Right lobe of liver (tissue), 6 donors: ENCODE measurements at regions not wholly inside any gene's neighbourhood (a gene's known extent, or its start where the extent isn't known, plus 50 kb on each side); places are given as distances from the start of the nearest gene placed in this dataset.

Experiments used
- ATAC-seq, 4 donors: fragments of 200-7000 bp; cut with Tn5 transposase; one replicate each; pipeline ENCODE4 v1.9.1; 2020; ENCODE audit warnings: mild to moderate bottlenecking in 4 of 4, moderate library complexity in 4 of 4
- DNase-seq, 3 donors: peaks; one replicate each; pipeline ENCODE4 v3.0.0-alpha.2; 2020
- H3K27ac ChIP-seq, 3 donors: fragments of 200-600 bp; one replicate each; pipeline ENCODE4 v1.8.0; 2022
- H3K27me3 ChIP-seq, 2 donors: fragments of 200-600 bp; one replicate each; pipeline ENCODE4 v1.8.0; 2022
- H3K36me3 ChIP-seq, 4 donors: fragments of 200-600 bp; sonication (generic) in 1 of 4; one replicate each; pipeline versions ENCODE4 v1.5.1 to v1.8.0; 2017 to 2022; ENCODE audit warnings: control low read depth in 1 of 4
- H3K4me1 ChIP-seq, 4 donors: fragments of 200-600 bp; sonication (generic) in 1 of 4; one replicate each; pipeline versions ENCODE4 v1.5.1 to v1.8.0; 2017 to 2022; ENCODE audit warnings: control low read depth in 1 of 4
- H3K4me3 ChIP-seq, 3 donors: fragments of 200-600 bp; one replicate each; pipeline ENCODE4 v1.8.0; 2022
- H3K9me3 ChIP-seq, 4 donors: fragments of 200-600 bp; sonication (generic) in 1 of 4; one replicate each; pipeline versions ENCODE4 v1.5.1 to v1.8.0; 2017 to 2022; ENCODE audit warnings: control low read depth in 1 of 4
- CTCF ChIP-seq, 4 donors: fragments of 200-600 bp in 3 of 4; fragments of 450-650 bp in 1 of 4; IDR thresholded peaks; one replicate each; pipeline versions ENCODE4 v1.5.1 to v1.8.0; 2016 to 2022; ENCODE audit warnings: antibody characterized with exemption in 4 of 4, mild to moderate bottlenecking in 2 of 4
- POLR2A ChIP-seq: fragments of 450-650 bp; IDR thresholded peaks from one replicate; pipeline ENCODE4 v1.6.1; 2017; ENCODE audit warnings: antibody characterized with exemption, mild to moderate bottlenecking
- WGBS: methylation state at CpG from one replicate; pipeline ENCODE4 v1.1.6; 2018; ENCODE audit warnings: low coverage, low lambda C conversion rate; ENCODE audit not compliant: insufficient coverage; ENCODE audit errors: missing lambda C conversion rate; 5-methylcytosine and 5-hydroxymethylcytosine counted together
- intact Hi-C, 2 donors: fragments of 100-400 bp; cut with DNase I; formaldehyde crosslinking; loops; one replicate each; pipeline versions ENCODE4 v1.11.2 to v1.14.1; 2022
- donor health status: DM: no; HTN: yes; CAD: no.
- donor health status: DM: no; HTN: no; CAD: no.
- donor health status: DM: no; HTN: no; CAD: no.
- donor health status: DM: no; HTN: yes; CAD: no.
- donor health status: DM: no; HTN: yes; CAD: no.

- DNase-seq (no peak), ATAC-seq (no peak)
- TF ChIP-seq POLR2A = no peak
- TF ChIP-seq CTCF (IDR thresholded peaks at IDR 0.05) = no peak
- Histone ChIP-seq H3K27ac (no peak overlapping the region), H3K36me3 (no peaks in the 10 kb centered on the region), H3K4me3 (no peak overlapping the region), H3K4me1 (no peaks in the 10 kb centered on the region), H3K9me3 (peaks cover 0 to 3% (median 0%) of the 10 kb centered on the region in 4 donors), H3K27me3 (no peaks in the 10 kb centered on the region)
- WGBS = 92% methylated on average over 1 of the region's 1 CpG
- intact Hi-C loops = no loop called here
These were observed 126.7 kb upstream of the SLC44A3 start for GRCh38 chr1:94693435-94693834.

- no peak overlapping the region for H3K4me3 ChIP-seq
- no peaks in the 10 kb centered on the region for H3K4me1 ChIP-seq
- H3K27me3 ChIP-seq = no peaks in the 10 kb centered on the region
- H3K9me3 ChIP-seq = peaks cover 0 to 3% (median 0%) of the 10 kb centered on the region in 4 donors
- H3K36me3 ChIP-seq = no peaks in the 10 kb centered on the region
- TF ChIP-seq CTCF (IDR thresholded peaks at IDR 0.05) (no peak), POLR2A (no peak)
- ATAC-seq = no peak
- no peak overlapping the region for H3K27ac ChIP-seq
- intact Hi-C loops = no loop called here
- 66% methylated on average over 3 of the region's 3 CpGs for WGBS
- DNase-seq = no peak
These were observed 127.1 kb upstream of the SLC44A3 start for GRCh38 chr1:94693029-94693428.

GRCh38 chr1:94688646-94689045, 131.5 kb upstream of the SLC44A3 start:
- Histone ChIP-seq H3K4me1 (no peaks in the 10 kb centered on the region), H3K27ac (no peak overlapping the region), H3K36me3 (no peaks in the 10 kb centered on the region), H3K9me3 (no peaks in the 10 kb centered on the region), H3K4me3 (no peak overlapping the region), H3K27me3 (no peaks in the 10 kb centered on the region)
- WGBS = 42% methylated on average over 2 of the region's 3 CpGs
- TF ChIP-seq CTCF (IDR thresholded peaks at IDR 0.05) (no peak), POLR2A (no peak)
- intact Hi-C loops = no loop called here
- ATAC-seq (no peak), DNase-seq (no peak)

GRCh38 chr1:94686882-94687281, 133.3 kb upstream of the SLC44A3 start:
- Histone ChIP-seq H3K9me3 (no peaks in the 10 kb centered on the region), H3K4me3 (no peak overlapping the region), H3K4me1 (no peaks in the 10 kb centered on the region), H3K36me3 (no peaks in the 10 kb centered on the region), H3K27ac (no peak overlapping the region), H3K27me3 (no peaks in the 10 kb centered on the region)
- intact Hi-C loops = no loop called here
- DNase-seq (peak; percentile 67 to 83 (median 81)), ATAC-seq (peak; percentile 64 to 93 (median 78))
- TF ChIP-seq CTCF (IDR thresholded peaks at IDR 0.05) = no peak
- TF ChIP-seq POLR2A = no peak
- 43% methylated on average over 3 of the region's 4 CpGs for WGBS

GRCh38 chr1:94684690-94685250, 135.4 kb upstream of the SLC44A3 start:
- TF ChIP-seq CTCF (IDR thresholded peaks at IDR 0.05) (no peak), POLR2A (no peak)
- Histone ChIP-seq H3K27ac (no peak overlapping the region), H3K9me3 (no peaks in the 10 kb centered on the region), H3K27me3 (no peaks in the 10 kb centered on the region), H3K36me3 (no peaks in the 10 kb centered on the region), H3K4me1 (no peaks in the 10 kb centered on the region), H3K4me3 (no peak overlapping the region)
- ATAC-seq = no peak
- WGBS = 73% methylated on average over 6 of the region's 7 CpGs
- intact Hi-C loops = no loop called here
- no peak for DNase-seq
